22Rv1 (cell line): ENCODE measurements at regions not wholly inside any gene's neighbourhood (a gene's known extent, or its start where the extent isn't known, plus 50 kb on each side); places are given as distances from the start of the nearest gene placed in this dataset.

Source experiments
- CTCF ChIP-seq: fragments of 450-650 bp; IDR thresholded peaks from 2 replicates; pipeline ENCODE4 v1.5.1; 2017; ENCODE audit warnings: mild to moderate bottlenecking
- ZFX ChIP-seq: fragments of 450-650 bp; IDR thresholded peaks from 2 replicates; pipeline ENCODE4 v1.6.1; 2017; ENCODE audit warnings: antibody characterized with exemption, borderline replicate concordance

- TF ChIP-seq CTCF = no peak
- no peak for TF ChIP-seq ZFX
Measured at GRCh38 chr3:118692416-118692815, 342.2 kb downstream of the IGSF11 start.
